IPS DF 4.7 (cell line): ENCODE measurements at regions not wholly inside any gene's neighbourhood (a gene's known extent, or its start where the extent isn't known, plus 50 kb on each side); places are given as distances from the start of the nearest gene placed in this dataset.
"Not testable (repeated sequence)": the region's sequence is repeated elsewhere in the genome, so short reads cannot be mapped to it uniquely, and the experiment has no call there.

ENCODE experiments used
- DNase-seq: peaks from one replicate; pipeline ENCODE4 v3.0.0-alpha.2; 2013; ENCODE audit warnings: low spot score; ENCODE audit errors: extremely low read depth

DNA sequence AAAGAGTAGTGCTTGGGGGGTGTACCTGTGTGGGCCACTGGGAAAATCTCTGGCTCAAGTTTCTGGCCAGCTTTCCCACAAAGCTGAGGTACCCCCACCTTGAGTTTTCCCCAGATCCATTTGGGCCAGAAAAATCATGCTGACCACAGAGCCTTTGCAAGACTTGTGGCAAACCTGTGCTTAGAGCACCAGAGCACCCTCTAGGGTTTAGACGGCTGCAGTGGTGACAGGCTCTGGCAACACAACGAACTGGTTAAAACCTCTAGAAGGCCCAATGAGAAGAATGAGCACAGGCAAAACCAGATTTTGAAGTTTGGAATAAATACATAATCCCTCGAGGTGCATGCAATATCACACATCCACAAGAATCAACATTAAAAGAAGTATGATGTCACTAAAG, 290.7 kb upstream of the FOLH1 start:
- no peak for DNase-seq

- no peak for DNase-seq
Measured at GRCh38 chr11:49505231-49505630, 296.8 kb upstream of the FOLH1 start.

DNA sequence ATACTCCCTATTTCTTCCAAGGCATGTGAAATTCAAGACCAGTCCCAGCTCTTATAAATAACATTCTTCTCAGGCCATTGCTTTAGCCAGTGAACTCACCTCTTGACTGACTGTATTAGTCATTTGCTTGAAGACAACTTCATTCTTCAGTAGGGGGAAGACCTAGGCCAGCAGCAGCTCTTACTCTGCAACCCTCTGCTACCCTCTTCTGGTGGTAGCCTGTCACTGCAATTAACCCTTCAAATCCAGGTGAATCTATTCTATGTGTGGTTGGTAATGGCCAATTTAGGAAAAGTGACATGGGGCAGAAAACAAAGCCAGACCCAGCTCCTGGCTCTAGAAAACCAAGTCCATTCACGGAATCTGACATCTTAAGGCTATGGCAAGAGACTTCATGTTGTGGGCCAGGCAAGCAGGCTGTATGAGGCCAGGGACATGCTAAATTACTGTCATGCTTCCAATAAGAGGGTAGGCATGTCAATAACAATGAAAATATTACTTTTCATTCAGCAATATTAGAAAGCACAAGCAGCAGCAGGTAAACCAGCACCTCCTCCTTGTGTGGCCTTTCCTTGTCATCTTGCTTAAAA, 317.9 kb upstream of the FOLH1 start:
- DNase-seq, result peak; percentile 1

- DNase-seq, result no peak
Measured at GRCh38 chr11:49533204-49533603, 324.8 kb upstream of the FOLH1 start.

- DNase-seq, result not testable (repeated sequence)
Measured at GRCh38 chr11:49538927-49539326, 330.5 kb upstream of the FOLH1 start.

DNA sequence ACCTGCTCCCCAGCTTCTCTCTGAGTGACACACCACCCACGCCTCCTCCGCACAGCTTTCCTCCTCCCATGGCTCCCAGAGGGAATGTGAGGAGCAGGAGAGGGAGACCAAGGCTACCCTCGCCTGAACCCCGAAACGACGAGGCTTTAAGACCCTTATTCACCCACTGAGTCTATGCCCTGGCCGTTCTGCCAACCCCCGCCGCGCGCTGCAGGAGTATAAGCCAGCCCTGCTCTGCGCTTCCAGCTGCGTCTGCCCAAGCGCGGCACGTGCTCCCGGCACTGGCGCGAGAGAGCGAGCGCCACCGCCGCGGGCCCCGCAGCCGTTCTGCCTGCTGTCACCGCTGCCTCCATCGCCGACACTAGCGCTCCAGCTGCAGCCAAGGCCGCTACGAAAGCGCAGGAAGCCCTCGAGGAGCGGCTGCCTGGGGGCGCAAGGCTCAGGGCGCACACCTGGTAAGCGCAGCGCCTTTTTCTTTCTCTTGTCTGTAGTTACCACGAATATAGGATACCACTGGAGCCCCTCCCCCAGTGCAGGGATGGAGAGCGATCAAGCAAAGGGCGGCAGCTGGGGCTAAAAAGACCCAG, 350.0 kb upstream of the FOLH1 start:
- DNase-seq, result not testable (repeated sequence)

- DNase-seq, result not testable (repeated sequence)
Measured at GRCh38 chr11:49560593-49560992, 352.2 kb upstream of the FOLH1 start.

DNA sequence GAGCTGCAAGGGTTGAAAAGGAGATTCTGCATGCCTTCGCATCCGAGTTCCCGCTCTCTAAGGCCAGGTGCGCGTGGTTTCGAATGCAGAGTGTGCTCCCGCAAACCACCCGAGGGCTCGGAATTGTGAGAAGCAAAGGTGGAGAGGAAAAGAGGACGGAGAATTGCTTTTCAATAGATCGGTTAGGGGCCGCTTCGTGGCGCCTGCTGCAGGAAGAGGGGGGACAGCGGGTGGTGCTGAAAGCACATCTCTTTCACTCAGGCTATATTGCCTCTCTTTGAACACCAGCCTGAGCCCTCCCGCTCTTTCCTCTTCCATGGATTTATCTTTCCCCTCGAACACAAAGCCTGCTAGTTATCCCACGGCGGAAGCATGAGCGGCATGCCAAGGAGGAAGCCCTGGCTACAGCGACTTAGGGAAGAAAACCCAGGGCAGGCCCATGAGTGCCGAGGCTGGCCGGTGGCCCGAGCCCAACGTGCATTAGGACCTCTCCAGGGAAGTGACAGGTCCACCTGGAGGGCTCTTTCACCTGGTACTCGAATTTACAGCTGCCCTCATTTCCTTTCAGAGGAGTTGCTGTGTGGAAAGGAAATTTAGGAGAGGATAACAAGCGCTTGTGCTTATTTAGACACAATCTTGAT, 353.0 kb upstream of the FOLH1 start:
- DNase-seq, result not testable (repeated sequence)

- not testable (repeated sequence) for DNase-seq
Measured at GRCh38 chr11:49562262-49562661, 353.9 kb upstream of the FOLH1 start.

DNA sequence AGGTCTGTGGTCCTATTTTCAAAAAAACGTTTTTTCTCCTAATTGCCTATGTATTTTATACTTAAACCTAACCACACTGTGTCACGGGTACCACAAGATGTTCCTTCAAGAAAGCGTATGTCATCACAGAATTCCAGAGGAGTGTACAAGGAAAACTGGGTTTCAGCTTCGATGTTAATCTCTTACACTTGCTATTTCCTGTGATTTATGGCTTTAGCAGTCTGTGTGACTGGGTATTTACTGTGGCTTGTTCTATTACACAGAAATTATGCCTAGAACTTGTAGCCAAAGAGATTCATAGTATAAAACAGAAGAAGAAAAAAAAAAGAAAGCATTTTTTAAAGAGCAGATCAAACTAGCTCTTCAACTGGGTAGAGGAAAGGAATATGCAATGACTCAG, 371.1 kb upstream of the FOLH1 start:
- not testable (repeated sequence) for DNase-seq

DNA sequence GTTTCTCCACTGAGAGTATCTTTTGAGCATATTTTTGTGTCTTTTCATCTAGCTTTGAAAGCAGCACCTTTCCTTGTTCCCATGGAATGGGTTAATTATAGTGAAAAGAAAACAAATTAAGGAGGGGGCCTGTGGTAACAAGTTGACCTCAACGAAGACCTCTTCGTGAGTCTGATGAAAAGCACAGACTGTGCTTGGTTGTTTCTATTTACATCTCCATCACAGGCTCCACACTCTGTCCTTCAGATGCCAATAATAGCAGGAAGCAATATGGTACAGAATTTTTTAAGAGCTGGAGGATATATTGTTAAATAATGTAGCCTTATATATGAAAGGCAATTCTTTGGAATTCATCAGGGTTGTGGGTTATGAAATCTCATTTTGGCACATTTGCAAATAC, 366.7 kb upstream of the OR4C13 start:
- DNase-seq, result not testable (repeated sequence)

DNA sequence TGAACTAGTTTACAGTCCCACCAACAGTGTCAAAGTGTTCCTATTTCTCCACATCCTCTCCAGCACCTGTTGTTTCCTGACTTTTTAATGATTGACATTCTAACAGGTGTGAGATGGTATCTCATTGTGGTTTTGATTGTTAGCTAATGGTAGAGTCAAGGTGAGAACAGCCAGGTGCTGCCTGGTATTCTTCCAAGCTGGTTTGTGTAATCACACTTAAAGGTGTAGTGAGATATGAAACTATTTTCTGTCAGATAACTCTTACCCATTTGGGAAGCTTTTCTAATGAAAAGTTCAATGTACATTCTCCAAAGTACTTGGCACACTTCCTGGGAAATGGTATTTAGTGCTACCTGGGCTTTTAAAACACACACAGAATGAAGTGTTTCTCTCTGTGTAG, 343.3 kb upstream of the OR4C13 start:
- not testable (repeated sequence) for DNase-seq

DNA sequence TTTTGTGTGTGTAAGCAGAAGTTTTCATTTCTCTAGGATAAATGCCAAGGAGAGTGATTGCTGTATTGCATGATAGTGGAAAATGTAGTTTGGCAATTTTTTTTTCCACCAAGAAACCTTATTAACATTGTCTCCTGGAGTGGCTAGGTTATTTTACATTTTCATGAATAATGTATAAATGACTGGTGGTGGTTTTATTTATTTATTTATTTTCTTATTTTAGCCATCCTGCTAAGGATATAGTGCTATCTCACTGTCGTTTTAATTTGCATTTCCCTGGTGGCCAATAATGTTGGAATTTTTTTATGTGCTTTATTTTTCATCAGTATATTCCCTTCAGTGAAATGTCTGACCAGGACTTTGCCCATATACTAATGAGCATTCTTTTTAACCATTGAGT, 328.3 kb upstream of the OR4C13 start:
- DNase-seq, result not testable (repeated sequence)

GRCh38 chr11:49670705-49671104, 281.5 kb upstream of the OR4C13 start:
- not testable (repeated sequence) for DNase-seq

DNA sequence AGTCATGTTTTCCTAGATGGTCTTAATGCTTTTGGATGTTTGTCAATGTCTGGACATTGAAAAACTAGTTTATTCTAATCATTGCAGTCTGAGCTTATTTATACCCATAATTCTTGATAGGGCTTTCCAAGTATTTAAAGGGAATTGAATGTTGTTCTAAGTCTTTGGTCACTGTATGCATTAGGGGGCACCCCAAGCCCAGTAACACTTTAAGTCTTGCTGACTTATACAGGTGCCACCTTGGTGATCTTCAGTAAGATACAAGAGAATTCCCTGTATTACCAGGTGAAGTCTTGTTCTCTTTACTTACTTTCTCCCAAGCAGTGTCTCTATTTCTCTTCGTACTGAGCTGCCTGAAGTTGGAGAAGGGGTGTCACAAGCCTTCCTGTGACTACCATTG, 250.1 kb upstream of the OR4C13 start:
- DNase-seq, result not testable (repeated sequence)

DNA sequence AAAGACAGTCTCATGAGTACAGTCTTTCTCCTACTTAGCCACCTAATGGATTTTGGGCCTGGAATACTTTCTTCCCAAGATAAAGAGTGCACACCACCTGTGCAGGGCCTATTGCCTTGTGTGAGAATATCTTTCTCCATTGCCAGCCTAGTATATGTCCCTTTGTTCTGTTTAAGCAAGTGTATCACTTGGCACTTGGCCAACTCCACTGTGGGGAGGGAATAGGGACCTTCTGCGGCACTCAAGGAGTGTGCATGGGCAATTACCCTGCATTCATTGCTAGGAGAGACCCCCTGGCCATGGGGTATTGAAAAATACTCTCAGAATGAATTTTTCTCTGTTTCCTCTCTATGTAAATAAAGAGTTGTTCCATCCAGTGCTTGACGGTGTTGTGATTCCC, 201.7 kb upstream of the OR4C13 start:
- not testable (repeated sequence) for DNase-seq

DNA sequence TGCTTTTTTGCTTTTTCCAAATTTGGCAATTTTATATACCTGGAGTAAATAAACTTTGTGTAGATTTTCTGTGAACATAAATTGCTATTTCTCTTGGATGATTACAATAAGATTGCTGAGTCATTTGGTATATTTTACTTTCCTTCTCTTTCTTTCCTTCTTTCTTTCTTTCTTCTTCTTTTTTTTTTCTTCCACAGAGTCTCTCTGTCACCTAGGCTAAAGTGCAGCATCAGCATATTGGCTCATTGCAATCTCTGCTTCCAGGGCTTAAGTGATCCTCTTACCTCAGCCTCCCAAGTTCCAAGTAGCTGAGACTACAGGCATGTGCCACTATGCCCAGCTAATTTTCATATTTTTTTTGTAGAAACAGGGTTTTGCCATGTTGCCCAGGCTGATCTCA, 201.2 kb upstream of the OR4C13 start:
- DNase-seq, result not testable (repeated sequence)

GRCh38 chr11:49780791-49781190, 171.4 kb upstream of the OR4C13 start:
- DNase-seq, result not testable (repeated sequence)

GRCh38 chr11:49782000-49782399, 170.2 kb upstream of the OR4C13 start:
- DNase-seq, result not testable (repeated sequence)

GRCh38 chr11:49783841-49784240, 168.3 kb upstream of the OR4C13 start:
- not testable (repeated sequence) for DNase-seq

- not testable (repeated sequence) for DNase-seq
Measured at GRCh38 chr11:49789787-49790186, 162.4 kb upstream of the OR4C13 start.

GRCh38 chr11:49798206-49798837, 153.9 kb upstream of the OR4C13 start:
- not testable (repeated sequence) for DNase-seq
